ENCODE measurements at regions not wholly inside any gene's neighbourhood (a gene's known extent, or its start where the extent isn't known, plus 50 kb on each side); places are given as distances from the start of the nearest gene placed in this dataset.

GRCh38 chr3:20254268-20255117 lies 68.5 kb upstream of the SGO1 start:
- TF ChIP-seq, protein P1, sequence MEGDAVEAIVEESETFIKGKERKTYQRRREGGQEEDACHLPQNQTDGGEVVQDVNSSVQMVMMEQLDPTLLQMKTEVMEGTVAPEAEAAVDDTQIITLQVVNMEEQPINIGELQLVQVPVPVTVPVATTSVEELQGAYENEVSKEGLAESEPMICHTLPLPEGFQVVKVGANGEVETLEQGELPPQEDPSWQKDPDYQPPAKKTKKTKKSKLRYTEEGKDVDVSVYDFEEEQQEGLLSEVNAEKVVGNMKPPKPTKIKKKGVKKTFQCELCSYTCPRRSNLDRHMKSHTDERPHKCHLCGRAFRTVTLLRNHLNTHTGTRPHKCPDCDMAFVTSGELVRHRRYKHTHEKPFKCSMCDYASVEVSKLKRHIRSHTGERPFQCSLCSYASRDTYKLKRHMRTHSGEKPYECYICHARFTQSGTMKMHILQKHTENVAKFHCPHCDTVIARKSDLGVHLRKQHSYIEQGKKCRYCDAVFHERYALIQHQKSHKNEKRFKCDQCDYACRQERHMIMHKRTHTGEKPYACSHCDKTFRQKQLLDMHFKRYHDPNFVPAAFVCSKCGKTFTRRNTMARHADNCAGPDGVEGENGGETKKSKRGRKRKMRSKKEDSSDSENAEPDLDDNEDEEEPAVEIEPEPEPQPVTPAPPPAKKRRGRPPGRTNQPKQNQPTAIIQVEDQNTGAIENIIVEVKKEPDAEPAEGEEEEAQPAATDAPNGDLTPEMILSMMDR (conservative IDR thresholded peaks at IDR 0.05 in 1 of 2, IDR thresholded peaks at IDR 0.05 in 1 of 2; ENCODE audit: extremely low read depth in 1 of 2, insufficient read depth in 1 of 2, low read depth in 1 of 2, low read length in 2 of 2), result no peak
- no peak for TF ChIP-seq EZH2 (IDR thresholded peaks at IDR 0.05; ENCODE audit: borderline replicate concordance, low read length)

Data from mammary epithelial cell (primary cell).